ENCODE measurements at regions not wholly inside any gene's neighbourhood (a gene's known extent, or its start where the extent isn't known, plus 50 kb on each side); places are given as distances from the start of the nearest gene placed in this dataset.
"Not testable (repeated sequence)": the region's sequence is repeated elsewhere in the genome, so short reads cannot be mapped to it uniquely, and the experiment has no call there.

DNA sequence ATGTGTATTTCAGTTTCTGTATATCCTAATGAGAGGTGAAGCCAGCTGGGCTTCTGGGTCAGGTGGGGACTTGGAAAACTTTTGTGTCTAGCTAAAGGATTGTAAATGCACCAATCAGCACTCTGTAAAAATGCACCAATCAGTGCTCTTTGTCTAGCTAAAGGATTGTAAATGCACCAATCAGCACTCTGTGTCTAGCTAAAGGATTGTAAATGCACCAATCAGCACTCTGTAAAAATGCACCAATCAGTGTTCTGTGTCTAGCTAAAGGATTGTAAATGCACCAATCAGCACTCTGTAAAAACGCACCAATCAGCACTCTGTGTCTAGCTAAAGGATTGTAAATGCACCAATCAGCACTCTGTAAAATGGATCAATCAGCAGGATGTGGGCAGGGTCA, 379.4 kb downstream of the OMA1 start:
- TF ChIP-seq POLR2AphosphoS5, POLR2A (IDR thresholded peaks at IDR 0.05; ENCODE audit: low read depth, low read length): not testable (repeated sequence)
